Esophagus squamous epithelium (tissue), 4 donors: ENCODE measurements at regions not wholly inside any gene's neighbourhood (a gene's known extent, or its start where the extent isn't known, plus 50 kb on each side); places are given as distances from the start of the nearest gene placed in this dataset.

Source experiments
- POLR2A ChIP-seq, 4 donors: fragments of 450-650 bp; IDR thresholded peaks; one replicate each; pipeline ENCODE4 v1.6.1; 2017; ENCODE audit warnings: antibody characterized with exemption in 4 of 4, mild to moderate bottlenecking in 4 of 4, moderate library complexity in 3 of 4
- TF ChIP-seq, protein P1 (sequence below), 6 experiments: fragments of 450-650 bp in 4 of 6; fragments of 200-600 bp in 2 of 6; sonication (generic) in 2 of 6; IDR thresholded peaks; one replicate each; pipeline ENCODE4 v1.5.1; 2016 to 2019; ENCODE audit warnings: antibody characterized with exemption in 6 of 6, mild to moderate bottlenecking in 4 of 6, moderate library complexity in 4 of 6

DNA sequence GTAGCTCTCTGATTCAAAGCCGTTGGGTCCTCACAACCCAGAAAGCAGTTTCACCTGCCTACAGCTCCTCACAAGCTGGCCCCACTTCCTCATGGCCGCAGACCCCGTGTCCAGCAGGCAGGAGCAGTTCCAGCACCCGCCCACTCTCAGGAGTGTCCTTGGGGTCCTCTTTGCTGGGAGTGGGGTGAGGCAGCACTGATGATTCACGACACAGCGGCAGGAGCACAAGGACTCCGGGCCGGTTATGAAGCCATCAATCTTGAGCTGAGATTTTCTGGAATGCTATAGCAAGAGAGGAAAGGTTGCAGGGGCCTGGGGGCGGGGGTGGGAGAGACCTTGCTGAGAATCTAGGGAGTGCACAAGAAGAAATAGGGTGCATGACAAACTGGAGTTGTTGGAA lies 311.2 kb downstream of the NXPE2 start:
- TF ChIP-seq, protein P1, sequence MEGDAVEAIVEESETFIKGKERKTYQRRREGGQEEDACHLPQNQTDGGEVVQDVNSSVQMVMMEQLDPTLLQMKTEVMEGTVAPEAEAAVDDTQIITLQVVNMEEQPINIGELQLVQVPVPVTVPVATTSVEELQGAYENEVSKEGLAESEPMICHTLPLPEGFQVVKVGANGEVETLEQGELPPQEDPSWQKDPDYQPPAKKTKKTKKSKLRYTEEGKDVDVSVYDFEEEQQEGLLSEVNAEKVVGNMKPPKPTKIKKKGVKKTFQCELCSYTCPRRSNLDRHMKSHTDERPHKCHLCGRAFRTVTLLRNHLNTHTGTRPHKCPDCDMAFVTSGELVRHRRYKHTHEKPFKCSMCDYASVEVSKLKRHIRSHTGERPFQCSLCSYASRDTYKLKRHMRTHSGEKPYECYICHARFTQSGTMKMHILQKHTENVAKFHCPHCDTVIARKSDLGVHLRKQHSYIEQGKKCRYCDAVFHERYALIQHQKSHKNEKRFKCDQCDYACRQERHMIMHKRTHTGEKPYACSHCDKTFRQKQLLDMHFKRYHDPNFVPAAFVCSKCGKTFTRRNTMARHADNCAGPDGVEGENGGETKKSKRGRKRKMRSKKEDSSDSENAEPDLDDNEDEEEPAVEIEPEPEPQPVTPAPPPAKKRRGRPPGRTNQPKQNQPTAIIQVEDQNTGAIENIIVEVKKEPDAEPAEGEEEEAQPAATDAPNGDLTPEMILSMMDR (IDR thresholded peaks at IDR 0.05) = no peak
- TF ChIP-seq POLR2A (IDR thresholded peaks at IDR 0.05) = no peak
